GM18951 (cell line): ENCODE measurements at regions not wholly inside any gene's neighbourhood (a gene's known extent, or its start where the extent isn't known, plus 50 kb on each side); places are given as distances from the start of the nearest gene placed in this dataset.
"Not testable (repeated sequence)": the region's sequence is repeated elsewhere in the genome, so short reads cannot be mapped to it uniquely, and the experiment has no call there.

Experiments used
- POLR2A ChIP-seq: IDR thresholded peaks from 4 replicates; pipeline ENCODE4 v1.6.1; 2011; ENCODE audit warnings: mild to moderate bottlenecking; ENCODE audit not compliant: insufficient read length, insufficient read depth; ENCODE audit errors: extremely low read depth
- in situ Hi-C: fragments of 300-500 bp; cut with MboI; formaldehyde crosslinking; loops from one replicate; pipeline ENCODE4 v1.12.0; 2022; ENCODE audit warnings: low sequenced_read_pairs, mixed read lengths, inconsistent platforms; ENCODE audit not compliant: unreplicated experiment

GRCh38 chr4:3869661-3870566 is 103.7 kb downstream of the ADRA2C start:
- no peak for TF ChIP-seq POLR2A
- in situ Hi-C loops, result no loop called here

DNA sequence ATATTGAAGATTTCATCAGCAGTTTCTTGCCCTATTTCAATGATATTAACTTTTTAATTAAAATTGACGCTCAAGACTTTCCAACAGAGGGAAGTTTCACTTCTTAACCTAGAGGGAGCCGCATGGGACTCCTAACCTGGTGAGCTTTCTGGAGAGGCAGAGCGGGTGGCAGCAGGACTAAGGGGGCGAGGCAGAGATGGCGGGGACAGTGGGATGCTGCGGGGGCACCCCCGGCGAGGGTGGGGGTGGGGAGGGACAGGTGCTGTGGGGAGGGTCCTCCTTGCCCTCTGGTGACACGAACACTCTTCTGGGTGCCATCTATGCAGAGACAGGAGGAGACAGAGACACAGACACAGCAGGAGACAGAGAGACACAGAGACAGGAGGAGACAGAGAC is 104.4 kb downstream of the ADRA2C start:
- TF ChIP-seq POLR2A, result no peak
- in situ Hi-C loops, result no loop called here

DNA sequence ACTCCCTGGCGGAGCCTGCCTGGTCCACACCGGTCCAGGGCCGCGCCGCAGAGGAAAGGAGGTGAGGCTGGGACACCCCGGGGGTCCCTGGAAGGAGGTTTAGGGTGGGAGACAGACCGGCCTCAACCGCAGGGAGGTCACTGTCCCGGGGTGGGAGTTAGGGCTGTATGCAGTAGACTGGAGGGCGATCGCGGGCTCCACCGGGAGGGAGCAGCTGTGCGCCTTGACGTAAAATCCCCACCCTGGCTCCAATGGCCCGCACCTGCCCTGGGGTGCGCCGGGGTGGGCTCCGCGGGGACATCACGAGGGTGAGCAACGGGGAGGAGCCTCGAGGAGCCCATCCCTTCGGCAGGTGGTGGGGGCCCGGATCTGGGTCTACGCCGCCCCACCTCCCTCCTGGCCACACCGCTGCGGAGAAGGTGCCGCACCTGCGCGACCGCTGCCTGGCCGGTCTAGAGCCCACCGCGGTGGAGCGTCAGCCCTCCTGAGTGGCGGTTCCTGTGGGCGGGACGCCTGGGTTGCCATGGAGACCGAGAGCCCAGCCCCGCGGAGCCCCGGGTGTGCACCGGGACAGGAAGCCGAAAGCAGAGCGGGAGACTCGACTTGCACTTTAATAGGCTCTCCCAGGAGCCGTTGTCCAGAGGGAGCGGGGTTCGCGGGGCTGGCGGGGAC is 105.1 kb downstream of the ADRA2C start:
- TF ChIP-seq POLR2A, result no peak
- in situ Hi-C loops, result no loop called here

DNA sequence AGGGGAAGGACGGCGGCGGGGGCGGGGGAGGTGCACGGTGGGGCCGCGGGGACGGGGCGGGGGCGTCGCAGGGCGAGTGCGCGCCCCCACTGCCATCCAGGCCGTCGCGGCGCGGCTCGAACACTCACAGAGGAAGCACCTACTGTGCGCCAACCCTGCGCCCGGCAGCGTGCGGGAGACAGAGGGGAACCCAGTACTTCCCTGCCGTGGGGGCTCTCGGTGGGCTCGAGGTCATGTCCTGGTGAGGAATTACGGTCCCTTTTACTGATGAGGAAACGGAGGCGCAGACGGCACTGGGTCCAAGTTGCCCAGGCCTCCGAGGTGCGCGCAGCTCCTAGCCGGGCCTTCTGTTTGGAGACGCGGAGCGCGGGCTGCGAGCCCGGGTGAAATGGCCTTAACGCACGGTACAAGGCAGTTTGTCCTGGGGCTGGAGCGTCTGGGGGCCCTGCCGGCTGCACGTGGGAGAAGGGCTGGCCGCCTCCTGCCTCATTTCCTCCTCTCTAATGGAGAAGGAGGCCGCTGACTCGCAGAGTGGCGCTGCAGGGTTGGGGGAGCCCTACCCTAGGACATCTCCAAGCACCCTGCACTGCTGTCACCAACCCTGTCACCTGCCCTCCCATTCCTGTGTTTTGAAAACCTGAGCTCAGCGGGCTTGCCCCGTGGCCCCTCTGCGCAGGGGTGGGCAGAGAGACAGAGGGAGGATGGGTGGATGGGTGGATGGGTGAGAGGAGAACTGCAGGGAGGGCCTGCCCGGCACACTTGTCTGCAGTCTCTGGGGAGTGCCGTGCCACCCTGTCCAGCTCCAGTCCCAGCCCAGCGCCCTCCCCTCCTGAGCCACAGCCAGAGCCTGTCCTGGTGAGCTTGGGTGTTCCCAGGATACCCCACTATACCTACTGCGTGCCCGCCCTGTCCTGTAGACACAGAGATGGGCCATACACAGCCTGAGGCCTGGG is 106.0 kb downstream of the ADRA2C start:
- no peak for TF ChIP-seq POLR2A
- in situ Hi-C loops, result no loop called here

GRCh38 chr4:3872834-3873313 is 106.7 kb downstream of the ADRA2C start:
- in situ Hi-C loops, result no loop called here

DNA sequence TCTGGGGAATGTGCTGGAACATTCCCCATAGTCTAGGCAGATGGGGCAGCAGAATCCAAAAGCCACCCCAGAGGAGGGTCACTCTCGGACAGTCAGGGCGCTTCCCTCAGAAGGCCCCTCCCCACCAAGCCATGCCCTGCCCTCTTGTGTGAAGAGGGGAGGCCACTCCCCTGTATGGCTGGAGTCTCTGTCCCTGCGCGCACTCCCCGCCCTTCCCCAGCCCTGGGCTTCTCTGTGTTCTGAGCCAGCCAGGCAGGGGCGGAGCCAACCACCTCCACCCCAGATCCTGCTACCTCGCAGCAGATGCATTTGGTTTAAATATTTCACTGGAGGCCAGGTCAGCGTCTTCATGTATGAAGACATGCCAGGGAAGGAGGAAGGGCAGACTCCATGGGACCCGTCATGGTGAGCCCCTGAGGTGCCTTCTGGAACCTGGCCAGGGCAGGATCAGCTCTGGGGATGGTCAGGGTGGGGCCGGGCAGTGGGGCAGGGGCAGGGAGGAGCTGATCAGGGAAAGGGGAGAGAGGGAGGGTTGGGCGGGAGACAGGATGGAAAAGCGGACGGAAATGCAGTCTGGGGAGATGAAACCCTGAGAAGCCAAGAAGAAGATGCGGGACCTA is 107.3 kb downstream of the ADRA2C start:
- no peak for TF ChIP-seq POLR2A
- in situ Hi-C loops, result no loop called here

More at GRCh38 chr4:3872834-3873313, 106.7 kb downstream of the ADRA2C start:
- no peak for TF ChIP-seq POLR2A

GRCh38 chr4:3874028-3874415 is 107.8 kb downstream of the ADRA2C start:
- no peak for TF ChIP-seq POLR2A
- in situ Hi-C loops, result no loop called here

DNA sequence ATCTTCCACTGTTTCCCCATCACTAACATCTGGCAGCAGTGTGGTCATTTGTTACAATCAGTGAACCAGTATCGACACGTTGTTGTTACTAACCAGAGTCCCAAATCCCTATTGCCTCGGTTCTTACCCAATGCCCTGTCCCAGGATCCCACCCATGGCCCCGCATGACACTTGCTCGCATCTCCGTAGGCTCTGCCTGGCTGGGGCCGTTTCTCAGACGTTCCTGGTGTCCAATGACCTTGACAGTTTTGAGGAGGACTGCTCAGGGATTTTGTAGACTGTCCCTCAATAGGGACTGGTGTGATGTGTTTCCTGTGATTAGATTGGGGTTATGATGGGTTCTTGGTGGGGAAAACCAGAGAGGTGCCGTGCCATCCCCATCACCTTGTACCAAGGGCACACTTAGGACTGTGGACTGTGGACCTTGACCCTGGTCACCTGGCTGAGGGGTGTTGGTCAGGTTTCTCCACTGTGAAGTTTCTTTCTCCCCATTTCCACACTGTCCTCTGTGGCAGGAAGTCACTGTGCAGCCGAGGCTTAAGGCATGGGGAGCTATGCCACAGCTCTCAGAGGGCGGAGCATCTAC is 108.4 kb downstream of the ADRA2C start:
- no peak for TF ChIP-seq POLR2A
- in situ Hi-C loops, result no loop called here

- no peak for TF ChIP-seq POLR2A
- in situ Hi-C loops, result no loop called here
These were observed 109.3 kb downstream of the ADRA2C start for GRCh38 chr4:3875466-3875865.

GRCh38 chr4:3876057-3876845 is 110.1 kb downstream of the ADRA2C start:
- in situ Hi-C loops, result not testable (repeated sequence)

DNA sequence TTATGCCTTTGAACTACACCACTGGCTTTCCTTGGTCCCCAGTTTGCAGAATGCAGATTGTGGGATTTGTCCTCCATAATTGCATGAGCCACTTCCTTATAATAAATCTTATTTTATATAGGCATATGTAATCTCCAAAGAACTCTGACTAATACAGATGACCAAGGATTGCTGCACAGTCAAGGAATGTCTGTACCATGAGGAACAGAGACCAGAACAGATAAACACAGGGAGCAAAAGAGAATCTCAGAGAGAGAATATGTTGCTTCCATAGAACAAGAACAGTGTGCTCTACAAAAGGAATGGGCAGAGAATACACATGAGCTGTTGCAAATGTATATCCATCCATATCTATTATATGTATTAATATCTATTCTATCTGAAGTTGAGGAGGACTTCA is 111.1 kb downstream of the ADRA2C start:
- TF ChIP-seq POLR2A, result no peak
- in situ Hi-C loops, result no loop called here
